Ascending aorta (tissue), 2 donors: ENCODE measurements at regions not wholly inside any gene's neighbourhood (a gene's known extent, or its start where the extent isn't known, plus 50 kb on each side); places are given as distances from the start of the nearest gene placed in this dataset.

Experiments
- DNase-seq, 2 donors: peaks; one replicate each; pipeline ENCODE4 v3.0.0-alpha.2; 2019; ENCODE audit warnings: low spot score in 2 of 2
- H3K27ac ChIP-seq, 2 donors: fragments of 200-600 bp; sonication (generic); one replicate each; pipeline ENCODE4 v1.5.1; 2016 to 2017; ENCODE audit warnings: mild to moderate bottlenecking in 1 of 2
- H3K27me3 ChIP-seq: fragments of 200-600 bp; sonication (generic); one replicate; pipeline ENCODE4 v1.5.1; 2017
- H3K36me3 ChIP-seq, 2 donors: fragments of 200-600 bp; sonication (generic); one replicate each; pipeline ENCODE4 v1.5.1; 2016
- H3K4me1 ChIP-seq, 2 donors: fragments of 200-600 bp; sonication (generic); one replicate each; pipeline ENCODE4 v1.5.1; 2016 to 2017; ENCODE audit warnings: mild to moderate bottlenecking in 1 of 2
- H3K4me3 ChIP-seq, 2 donors: fragments of 200-600 bp; sonication (generic); one replicate each; pipeline ENCODE4 v1.5.1; 2016 to 2017; ENCODE audit warnings: mild to moderate bottlenecking in 1 of 2
- H3K9me3 ChIP-seq, 2 donors: fragments of 200-600 bp; sonication (generic); one replicate each; pipeline ENCODE4 v1.5.1; 2016
- CTCF ChIP-seq, 3 experiments: fragments of 200-600 bp in 2 of 3; fragments of 450-650 bp in 1 of 3; sonication (generic) in 2 of 3; IDR thresholded peaks; one replicate each; pipeline ENCODE4 v1.5.1; 2016 to 2019; ENCODE audit warnings: antibody characterized with exemption in 3 of 3, mild to moderate bottlenecking in 1 of 3, moderate library complexity in 1 of 3
- intact Hi-C: fragments of 100-400 bp; cut with DNase I; formaldehyde crosslinking; loops from one replicate; pipeline ENCODE4 v1.15.1; 2023

GRCh38 chr9:16278326-16278999 is 592.0 kb downstream of the BNC2 start:
- no peaks in the 10 kb centered on the region for H3K27me3 ChIP-seq
- H3K27ac ChIP-seq, result no peak overlapping the region
- no peaks in the 10 kb centered on the region for H3K36me3 ChIP-seq
- intact Hi-C loops, result loop anchor here (10.0 kb wide), 2 partner anchors 426 to 706 kb away; no protein-coding TSS in a partner anchor
- H3K9me3 ChIP-seq, result no peaks in the 10 kb centered on the region
- DNase-seq, result peak in 1 of 2 donors; percentile 42
- TF ChIP-seq CTCF (IDR thresholded peaks at IDR 0.05), result no peak
- H3K4me3 ChIP-seq, result no peak overlapping the region
- H3K4me1 ChIP-seq, result peaks cover 0 to 5% of the 10 kb centered on the region in 2 donors

GRCh38 chr9:16281707-16282106 is 588.8 kb downstream of the BNC2 start:
- Histone ChIP-seq H3K9me3 (no peaks in the 10 kb centered on the region), H3K27ac (no peak overlapping the region), H3K4me3 (no peak overlapping the region), H3K36me3 (no peaks in the 10 kb centered on the region), H3K27me3 (no peaks in the 10 kb centered on the region), H3K4me1 (peaks cover 0 to 2% of the 10 kb centered on the region in 2 donors)
- peak in 1 of 2 donors; percentile 3 for DNase-seq
- intact Hi-C loops, result no loop called here
- TF ChIP-seq CTCF (IDR thresholded peaks at IDR 0.05), result no peak

GRCh38 chr9:16282216-16282615 is 588.3 kb downstream of the BNC2 start:
- Histone ChIP-seq H3K27ac (no peak overlapping the region), H3K36me3 (no peaks in the 10 kb centered on the region), H3K27me3 (no peaks in the 10 kb centered on the region), H3K4me1 (no peaks in the 10 kb centered on the region), H3K9me3 (no peaks in the 10 kb centered on the region), H3K4me3 (no peak overlapping the region)
- intact Hi-C loops, result no loop called here
- no peak for TF ChIP-seq CTCF (IDR thresholded peaks at IDR 0.05)
- DNase-seq, result no peak

GRCh38 chr9:16282718-16283117 is 587.8 kb downstream of the BNC2 start:
- intact Hi-C loops, result no loop called here
- no peak overlapping the region for H3K4me3 ChIP-seq
- H3K9me3 ChIP-seq, result no peaks in the 10 kb centered on the region
- no peak overlapping the region for H3K27ac ChIP-seq
- no peaks in the 10 kb centered on the region for H3K4me1 ChIP-seq
- H3K36me3 ChIP-seq, result no peaks in the 10 kb centered on the region
- DNase-seq, result peak in 1 of 2 donors; percentile 4
- H3K27me3 ChIP-seq, result no peaks in the 10 kb centered on the region
- TF ChIP-seq CTCF (IDR thresholded peaks at IDR 0.05), result no peak

- no peak for DNase-seq
- no peak for TF ChIP-seq CTCF (IDR thresholded peaks at IDR 0.05)
- no peaks in the 10 kb centered on the region for H3K27me3 ChIP-seq
- no peak overlapping the region for H3K27ac ChIP-seq
- H3K4me3 ChIP-seq, result no peak overlapping the region
- H3K9me3 ChIP-seq, result no peaks in the 10 kb centered on the region
- H3K4me1 ChIP-seq, result no peaks in the 10 kb centered on the region
- intact Hi-C loops, result no loop called here
- H3K36me3 ChIP-seq, result no peaks in the 10 kb centered on the region
Measured at GRCh38 chr9:16286160-16286559, 584.3 kb downstream of the BNC2 start.
